CD4-positive, alpha-beta T cell treated with Interleukin-6 at 100 ng/mL for 8 hours (primary cell): ENCODE measurements at regions not wholly inside any gene's neighbourhood (a gene's known extent, or its start where the extent isn't known, plus 50 kb on each side); places are given as distances from the start of the nearest gene placed in this dataset.

Experiments used
- DNase-seq: peaks from one replicate; pipeline ENCODE4 v3.0.0-alpha.2; 2020; ENCODE audit warnings: mixed read lengths, low spot score

DNA sequence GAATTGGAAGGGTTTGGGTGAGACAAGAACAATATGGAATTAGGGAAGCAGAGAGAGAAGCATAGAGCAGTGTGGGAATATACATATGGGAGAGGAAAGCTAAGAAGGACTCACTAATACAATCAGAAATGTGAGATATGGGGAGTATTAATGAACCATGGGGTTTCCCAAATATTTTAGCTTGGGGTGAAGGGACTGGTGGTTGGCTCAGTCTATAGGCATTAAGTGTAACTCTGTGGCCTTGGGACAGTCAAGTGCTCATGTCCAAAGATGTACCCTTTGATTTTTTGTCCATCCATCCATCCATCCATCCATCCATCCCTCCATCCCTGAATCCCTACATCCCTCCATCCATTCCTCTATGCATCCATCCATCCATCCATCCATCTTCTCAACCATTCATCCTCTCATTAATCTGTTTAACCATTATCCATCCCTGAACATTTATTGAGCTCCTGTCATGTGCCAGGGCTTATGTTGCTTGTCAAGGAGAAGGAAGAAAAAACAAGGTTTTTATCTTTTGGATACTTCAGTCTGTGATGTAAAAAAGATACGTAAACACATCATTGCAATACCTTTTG lies 263.4 kb upstream of the CHD6 start:
- DNase-seq = no peak

DNA sequence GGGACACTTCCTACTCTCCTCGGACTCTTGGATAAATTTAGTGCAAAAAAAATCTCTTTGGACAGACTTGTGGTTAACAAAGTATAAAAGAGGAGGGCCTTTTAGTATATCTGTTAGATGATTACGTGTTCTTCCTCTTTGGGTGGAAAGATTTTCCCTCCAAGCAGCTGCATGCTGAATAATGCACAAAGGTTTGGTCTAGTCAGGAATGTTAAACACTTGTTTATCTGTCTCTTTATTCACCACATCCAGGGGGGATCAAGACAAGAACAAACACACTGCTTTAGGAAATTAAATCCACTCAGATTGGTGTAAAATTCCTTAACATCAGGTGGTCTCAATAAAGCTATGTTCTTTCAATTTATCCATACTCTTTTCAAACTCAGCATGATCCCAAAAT lies 260.9 kb upstream of the CHD6 start:
- no peak for DNase-seq

DNA sequence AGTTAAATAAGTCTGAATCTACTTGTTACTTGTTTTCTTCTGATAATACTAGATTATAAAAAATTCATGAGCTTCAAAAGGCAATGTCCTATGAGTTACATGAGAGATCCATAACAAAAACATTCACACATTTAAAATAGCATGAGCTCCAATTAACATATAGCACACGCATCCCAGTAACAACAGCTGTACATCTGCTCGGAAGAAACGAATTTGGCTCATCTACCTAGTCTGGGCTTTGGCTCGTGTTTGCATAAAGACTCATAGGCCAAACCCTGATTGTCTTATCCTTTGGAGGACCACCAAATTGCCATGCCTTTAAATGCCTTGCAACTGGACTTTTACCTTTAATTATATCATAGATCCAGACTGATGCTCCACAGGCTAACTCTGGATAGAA lies 259.7 kb upstream of the CHD6 start:
- DNase-seq = no peak

DNA sequence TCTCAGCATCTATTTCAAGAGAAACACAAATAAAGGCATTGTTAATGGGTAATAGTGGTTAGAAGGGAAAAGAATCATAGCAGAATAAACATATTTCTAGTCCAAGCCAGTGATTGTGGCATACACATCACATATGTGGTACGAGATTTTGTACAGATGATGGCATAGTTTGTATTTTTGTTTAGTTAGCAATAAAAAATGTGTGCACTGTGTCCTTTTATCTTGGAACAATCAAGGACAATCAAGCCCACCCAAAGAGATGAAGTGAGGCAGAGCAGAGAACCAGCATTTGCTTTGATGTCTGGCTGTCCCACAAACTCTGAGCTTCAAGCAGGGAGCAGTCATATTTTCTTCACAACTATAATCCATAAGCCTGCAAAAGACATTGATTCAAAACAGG lies 256.5 kb upstream of the CHD6 start:
- no peak for DNase-seq

DNA sequence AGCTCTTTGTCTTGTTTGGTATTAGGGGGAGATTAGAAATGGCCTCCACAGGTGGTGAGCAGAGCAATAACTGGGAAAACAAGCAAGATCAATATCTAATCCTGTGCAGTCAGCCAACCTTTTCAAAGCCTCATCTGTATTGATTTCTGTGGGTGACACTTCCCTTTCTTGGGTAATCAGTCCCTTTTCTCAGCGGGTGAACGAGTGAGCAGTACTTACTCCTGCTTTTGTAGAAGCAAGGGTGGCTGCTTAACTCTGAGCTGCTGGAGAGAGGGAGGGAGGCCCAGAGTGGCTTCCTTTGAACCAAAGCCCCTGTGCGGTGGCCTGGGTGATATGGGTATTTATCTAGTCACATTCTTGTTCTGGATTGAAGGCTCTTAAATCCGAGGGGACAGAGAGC lies 254.8 kb upstream of the CHD6 start:
- DNase-seq = no peak

DNA sequence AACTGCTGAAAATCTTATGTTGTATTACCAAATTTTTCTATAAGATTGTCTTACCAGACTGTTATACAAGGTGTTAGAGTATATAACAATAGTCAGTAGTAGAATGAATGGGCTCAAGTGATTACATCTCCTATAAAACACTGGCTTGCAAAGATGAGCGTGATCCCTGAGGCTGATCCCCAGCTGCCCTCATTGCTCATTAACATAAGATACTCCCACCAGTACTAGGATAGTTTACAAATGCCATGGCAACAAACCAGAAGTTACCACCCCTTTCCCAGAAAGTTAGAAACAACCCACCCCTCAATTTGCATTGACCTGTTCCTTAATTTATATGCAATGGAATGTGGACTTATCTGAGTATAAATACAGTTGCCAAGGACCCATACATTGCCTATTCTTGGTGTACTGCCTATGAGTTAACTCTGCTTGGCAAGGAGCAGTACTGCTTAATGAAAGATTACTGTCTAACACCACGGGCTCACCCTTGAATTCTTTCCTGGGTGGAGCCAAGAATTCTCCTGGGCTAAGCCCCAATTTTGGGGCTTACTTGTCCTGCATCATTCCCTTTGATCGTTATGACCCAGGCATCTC lies 252.8 kb upstream of the CHD6 start:
- no peak for DNase-seq

DNA sequence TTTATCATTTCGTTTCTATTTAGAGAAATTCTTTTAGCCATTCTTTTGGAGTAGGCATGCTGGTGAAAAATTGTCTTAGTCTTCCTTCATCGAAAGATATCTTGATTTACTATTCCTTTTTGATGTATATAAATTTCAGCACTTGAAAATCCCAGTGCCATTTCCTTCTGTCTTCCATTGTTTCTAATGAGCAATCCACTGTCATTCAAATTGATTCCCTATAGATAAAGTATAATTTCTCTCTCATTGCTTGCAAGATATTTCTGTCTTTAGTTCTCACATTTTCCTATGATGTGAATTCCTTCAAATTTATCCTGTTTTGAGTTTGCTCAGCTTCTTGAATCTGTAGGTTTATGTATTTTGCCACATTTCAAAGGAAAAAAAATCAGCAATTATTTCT lies 251.1 kb upstream of the CHD6 start:
- DNase-seq = no peak

DNA sequence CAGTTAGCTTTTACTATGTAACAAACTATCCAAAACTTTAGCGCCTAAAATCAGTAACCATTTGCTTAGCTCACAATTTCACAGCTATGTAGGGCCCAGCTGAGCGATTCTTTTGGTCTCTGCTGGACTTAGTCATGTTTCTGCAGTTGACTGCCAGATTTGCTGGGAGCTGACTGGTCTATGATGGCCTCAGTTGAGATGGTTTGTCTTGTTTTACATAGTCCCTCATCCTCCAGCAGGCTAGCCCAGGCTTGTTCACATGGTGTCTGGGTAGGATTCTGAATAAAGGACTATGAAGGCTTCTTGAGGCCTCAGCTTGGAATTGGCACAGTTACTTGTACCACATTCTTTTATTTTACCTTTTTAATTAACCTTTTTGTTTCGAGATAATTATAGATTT lies 247.8 kb upstream of the CHD6 start:
- DNase-seq = no peak

DNA sequence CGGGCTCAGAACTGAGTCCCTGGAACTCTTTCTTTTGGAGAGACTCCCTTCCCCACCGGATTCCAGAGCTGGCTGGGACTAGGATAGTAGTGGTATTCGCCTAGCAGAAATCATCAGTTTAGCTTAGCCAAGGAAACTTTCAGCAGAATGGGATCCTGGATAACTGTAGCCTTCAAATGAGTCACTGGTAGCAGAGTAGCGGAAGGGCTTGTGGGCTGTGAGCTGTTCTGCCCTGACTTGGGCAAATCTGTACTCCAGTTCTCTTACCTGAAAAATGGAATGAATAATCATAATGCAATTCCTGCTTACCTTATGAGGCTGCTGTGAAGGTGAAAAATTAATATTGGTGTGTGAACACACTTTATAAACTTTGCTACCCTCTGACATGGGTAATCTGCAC lies 244.3 kb upstream of the CHD6 start:
- no peak for DNase-seq

DNA sequence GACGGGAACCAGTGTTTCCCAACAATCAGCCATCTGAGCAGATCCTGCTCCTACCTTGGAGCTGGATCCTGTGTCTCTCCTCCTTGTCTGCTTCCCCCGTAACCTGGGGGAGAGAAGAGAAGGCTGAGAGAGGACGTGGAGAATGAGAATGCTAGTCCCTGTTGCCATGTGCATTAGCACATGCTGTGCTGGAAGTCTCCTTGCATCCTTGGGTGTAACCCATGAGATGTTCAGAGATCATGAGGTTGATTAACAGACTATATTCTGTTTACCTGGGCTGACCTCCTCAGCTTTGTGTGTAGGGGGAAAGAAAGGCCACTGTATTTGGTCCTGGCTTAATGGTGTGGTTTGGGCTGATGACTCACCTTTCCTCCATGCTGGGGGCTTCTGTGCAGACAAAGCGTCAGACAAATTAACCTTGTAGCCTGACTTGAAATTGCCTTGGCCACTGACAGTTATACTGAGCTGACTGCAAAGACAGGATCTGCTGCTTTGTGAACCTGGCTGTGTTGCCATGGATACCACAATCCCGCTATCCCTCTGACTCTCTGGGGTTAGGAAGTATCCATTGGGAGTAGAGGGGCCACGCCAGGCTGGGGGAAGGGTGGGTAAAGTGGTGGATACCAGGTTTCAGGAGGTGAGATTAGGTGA lies 243.7 kb upstream of the CHD6 start:
- DNase-seq = no peak

DNA sequence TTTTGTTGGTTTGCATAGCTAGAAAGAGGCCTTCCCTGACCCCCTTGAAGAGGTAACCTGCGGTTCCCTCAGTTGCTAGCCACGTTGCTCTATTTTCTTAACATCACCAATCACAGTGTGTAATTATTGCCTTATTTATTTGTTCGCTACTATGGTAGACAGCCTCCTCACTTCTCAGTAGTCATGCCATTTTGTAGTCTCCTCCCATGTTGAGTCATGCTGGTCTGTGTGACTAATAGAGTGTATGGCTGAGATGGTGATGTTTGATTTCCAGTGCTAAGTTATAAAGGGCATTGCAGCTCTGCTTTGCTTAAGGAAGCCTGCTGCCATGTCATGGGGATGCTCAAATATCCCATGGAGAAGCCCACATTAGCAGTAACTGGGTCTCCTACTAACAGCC lies 236.6 kb upstream of the CHD6 start:
- DNase-seq = no peak

DNA sequence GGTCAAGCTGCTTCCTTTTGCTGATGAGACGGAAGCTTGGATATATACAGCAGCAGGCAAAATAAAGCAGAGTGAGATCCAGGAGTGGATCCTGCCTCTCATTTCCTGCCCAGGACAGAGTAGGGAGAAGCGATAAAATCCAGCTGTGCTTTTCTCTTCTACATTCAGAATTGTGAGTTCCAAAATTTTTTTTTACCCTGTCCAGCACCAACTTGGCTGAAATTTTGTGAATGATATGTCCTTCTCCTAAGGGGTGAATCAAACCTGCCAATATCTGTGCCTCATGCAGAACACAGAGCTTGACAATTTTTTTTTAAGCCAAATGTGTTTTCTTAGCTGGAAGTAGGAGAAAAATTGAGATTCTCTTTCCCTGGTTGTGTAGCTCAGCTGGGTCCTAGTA lies 235.6 kb upstream of the CHD6 start:
- DNase-seq = no peak

DNA sequence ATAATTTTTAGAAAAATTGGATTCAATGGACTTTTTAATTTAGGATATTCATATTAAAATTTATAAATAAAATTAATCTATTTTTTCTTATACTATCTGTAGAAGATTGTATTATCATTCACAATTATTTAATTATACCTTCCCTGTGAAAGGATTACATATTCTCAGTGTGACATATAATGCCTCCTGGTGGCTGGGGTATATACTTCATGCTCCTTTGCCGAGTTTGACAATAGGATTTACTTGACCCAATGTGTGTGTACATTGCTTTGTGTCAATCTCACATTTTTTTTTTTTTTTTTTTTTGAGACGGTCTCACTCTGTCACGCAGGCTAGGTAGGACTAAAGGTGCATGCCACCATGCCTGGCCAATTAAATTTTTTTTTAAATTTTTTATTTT lies 230.0 kb upstream of the CHD6 start:
- no peak for DNase-seq

DNA sequence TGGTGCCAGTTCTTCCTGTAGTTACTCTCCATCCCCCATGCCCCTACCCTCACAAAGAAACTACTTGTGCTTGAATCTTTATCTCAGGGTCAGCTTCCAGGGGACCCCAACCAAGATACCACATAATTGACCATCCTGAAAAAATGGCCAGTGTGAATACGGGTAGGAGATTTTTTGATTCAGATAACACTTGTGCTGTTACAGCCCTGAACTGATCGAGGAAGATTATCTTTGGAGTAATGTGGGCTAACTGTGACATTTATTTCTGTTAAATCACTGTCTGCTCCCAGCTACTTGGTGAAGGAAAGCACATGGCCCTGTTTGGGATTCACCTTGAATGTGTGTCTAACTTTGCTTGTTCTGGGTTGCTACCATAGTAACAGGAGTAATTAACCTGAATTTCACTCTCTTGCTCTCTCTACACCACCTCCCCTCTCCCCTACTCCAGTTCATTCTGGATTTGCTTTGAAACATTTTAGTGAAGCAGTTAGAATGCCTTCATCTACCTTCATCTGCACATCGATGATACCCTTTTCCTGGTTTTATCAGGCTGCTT lies 219.6 kb upstream of the CHD6 start:
- no peak for DNase-seq

DNA sequence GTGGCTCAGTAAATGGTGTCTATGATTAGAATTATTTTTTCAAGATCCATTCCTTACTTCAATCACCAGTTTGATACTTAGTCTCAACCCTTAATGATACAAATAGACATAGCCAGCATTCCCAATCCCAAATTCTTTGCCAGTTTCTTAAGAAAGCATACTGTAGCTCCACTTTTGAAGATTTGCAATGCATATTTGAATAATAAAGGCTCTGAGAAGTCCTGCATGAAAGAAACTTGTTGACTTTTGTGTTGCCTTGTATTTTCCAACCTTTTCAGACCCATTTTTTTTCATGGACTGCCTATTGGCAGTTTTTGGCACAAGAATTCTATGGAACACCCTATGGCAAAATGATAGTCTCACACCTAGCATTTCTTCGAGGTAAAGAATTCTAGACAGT lies 215.6 kb upstream of the CHD6 start:
- DNase-seq = no peak

DNA sequence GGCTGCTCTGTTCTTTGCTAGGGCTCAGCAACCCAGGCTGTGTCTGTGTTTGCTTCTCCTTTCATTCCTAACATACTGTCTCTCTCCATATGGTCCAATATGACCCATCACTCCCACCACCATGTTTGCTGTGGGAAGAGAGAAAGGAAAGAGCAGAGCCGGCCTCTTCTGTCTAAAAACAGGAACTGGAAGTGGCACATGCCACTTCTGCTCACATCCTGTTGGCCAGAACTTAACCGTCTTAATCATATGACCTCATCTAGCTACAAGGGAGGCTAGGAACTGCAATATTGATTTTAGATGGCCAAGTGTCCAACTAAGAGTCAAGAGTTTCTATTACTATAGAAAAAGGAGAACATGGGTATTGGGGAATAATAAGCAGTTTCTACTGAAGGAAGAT lies 212.5 kb upstream of the CHD6 start:
- no peak for DNase-seq

DNA sequence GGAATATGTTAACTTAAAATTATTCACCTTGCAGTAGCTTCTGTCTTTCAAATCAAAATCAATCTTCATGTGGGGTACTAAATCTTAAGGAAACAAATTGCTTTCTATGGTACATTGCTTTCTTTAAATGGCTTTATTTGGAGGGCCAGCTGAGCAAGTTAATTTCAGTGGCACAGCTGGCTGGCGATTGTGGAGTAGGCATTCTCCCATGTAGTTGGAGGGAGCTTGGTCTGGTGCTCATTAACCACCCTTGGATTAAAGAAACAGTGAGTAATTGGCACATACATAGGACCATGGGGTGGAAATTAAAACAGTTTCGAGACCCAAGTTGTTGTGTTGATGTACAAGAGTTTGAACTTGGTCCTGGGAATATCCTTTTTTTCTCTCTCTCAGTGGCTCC lies 201.3 kb upstream of the CHD6 start:
- no peak for DNase-seq

DNA sequence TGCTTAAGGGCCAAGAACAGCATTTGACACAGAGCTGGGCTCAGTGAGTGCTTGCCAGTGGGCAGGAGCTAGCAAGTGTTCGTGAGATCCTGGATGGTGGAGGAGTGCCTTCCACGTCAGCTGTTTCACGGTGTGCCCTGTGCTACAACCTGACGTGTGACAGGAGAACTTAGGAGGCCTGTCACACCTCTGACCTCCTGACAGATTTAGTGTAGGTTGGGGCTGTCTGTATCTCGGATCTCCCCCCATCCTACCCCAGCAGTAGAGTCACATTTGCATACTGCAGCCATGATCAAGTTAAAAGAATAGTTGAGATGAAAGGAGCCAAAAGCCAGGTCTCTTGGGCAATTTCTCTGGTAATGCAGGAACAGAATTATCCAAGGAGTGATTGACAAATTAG lies 200.8 kb upstream of the CHD6 start:
- DNase-seq = no peak

DNA sequence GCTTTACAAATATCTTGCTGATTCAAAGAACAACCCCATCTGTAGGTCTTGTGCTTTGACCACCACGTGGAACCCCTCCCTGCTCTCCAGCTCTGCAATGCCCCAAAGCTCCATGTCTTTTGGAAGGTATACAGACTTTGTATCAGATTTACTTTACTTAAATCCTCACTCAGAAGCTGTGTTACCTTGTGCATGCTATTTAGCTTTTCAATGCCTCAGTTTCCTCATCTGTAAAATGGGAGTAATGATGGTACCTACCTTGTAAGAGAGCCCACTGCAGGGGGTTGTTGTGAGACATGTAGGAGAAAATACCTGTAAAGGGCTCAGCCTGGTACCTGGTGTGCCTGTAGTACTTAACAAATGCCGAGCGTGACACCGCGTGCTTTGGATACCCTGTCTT lies 200.2 kb upstream of the CHD6 start:
- no peak for DNase-seq

DNA sequence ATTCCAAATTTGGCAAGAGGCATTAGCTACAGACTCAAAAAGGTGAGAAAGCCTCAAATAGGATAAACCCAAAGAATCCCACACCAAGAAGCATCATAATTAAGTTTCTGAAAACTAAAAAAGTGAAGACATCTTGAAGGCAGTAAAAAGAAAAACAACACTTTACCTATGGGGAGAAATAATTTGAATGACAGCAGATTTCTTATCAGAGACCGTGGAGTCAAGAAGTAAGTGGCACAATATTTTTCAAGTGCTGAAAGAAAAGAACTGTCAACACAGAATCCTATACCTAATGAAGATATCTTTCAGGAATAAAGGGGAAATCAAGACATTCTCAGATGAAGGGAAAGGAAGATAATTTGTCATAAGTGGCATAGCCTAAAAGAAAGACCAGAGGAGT lies 193.3 kb upstream of the CHD6 start:
- no peak for DNase-seq

DNA sequence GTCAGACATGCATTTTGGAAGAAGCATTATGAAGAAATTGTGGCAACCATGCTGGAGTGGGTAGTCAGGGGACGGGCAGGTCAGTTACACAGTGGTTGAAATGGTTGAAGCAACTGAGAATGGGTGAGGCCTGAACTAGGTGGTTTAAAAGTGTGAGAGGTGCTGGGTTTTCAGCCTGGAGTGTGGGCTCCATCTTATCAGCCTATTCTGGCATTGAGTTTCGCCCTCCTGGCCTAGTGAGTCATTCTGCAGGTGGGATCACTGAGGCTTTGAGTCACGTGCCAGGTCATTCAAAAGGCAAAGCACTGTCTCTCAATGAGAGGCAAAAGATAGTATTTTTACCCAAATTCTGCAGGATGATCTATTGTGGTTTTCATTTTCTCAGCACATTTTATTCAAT lies 181.9 kb upstream of the CHD6 start:
- no peak for DNase-seq

DNA sequence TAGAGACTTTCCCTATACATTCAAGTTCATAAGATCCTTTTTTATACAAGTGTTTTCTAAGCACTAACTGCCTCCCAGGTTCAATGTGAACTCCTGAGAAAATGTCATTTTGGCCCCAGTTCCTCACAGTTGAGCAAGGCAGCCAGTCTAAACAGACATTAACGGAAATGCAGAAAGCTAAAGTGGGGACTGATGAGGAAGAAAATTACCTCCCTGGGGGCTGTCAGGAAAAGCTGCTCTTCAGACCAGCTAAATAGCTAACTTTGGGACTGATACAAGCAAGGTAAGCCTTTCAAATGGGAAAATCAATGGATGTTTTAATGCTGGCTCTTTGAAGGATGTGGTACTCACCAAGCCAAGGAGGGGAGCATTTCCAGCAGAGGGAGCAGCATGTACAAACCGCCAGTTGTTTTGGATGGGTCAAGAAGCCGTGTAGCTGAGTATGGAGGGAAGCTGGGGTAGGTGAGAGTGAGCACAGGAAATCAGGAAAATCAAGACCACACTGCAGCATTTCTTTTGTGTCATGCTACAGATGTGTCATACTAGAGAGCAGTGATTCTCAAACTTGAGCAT lies 180.8 kb upstream of the CHD6 start:
- DNase-seq = no peak

DNA sequence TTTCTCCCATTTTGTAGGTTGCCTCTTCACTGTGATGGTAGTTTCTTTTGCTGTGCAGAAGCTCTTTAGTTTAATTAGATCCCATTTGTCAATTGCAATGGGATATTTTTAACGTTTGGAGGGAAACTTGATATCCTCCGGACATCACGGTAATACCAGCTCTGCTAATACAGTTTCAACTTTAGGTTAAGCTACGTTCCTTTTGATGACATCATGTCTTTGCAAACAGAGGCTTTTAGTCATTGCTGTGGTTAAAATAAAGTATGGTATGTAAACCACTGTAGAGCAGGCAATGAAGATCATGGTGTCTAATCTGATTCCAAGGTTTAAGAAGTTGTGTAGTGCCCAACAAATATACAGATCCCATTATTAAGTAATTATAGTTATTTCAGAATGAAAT lies 168.0 kb upstream of the CHD6 start:
- no peak for DNase-seq
